PFSK-1 (cell line): ENCODE measurements at regions not wholly inside any gene's neighbourhood (a gene's known extent, or its start where the extent isn't known, plus 50 kb on each side); places are given as distances from the start of the nearest gene placed in this dataset.

Source experiments
- FOXP2 ChIP-seq: optimal IDR thresholded peaks from 2 replicates; pipeline ENCODE3; 2011; ENCODE audit warnings: borderline replicate concordance, control low read depth, inconsistent platforms; ENCODE audit not compliant: insufficient read depth; ENCODE audit errors: extremely low read length, extremely low read depth
- POLR2AphosphoS5 ChIP-seq: IDR thresholded peaks from 2 replicates; pipeline ENCODE4 v1.6.1; 2012; ENCODE audit warnings: low read depth, mild to moderate bottlenecking, control low read depth, low read length, moderate library complexity
- SIN3A ChIP-seq: IDR thresholded peaks from 2 replicates; pipeline ENCODE4 v1.6.1; 2012; ENCODE audit warnings: mild to moderate bottlenecking, low read length, moderate library complexity, borderline replicate concordance; ENCODE audit not compliant: insufficient read depth
- TAF1 ChIP-seq: IDR thresholded peaks from 2 replicates; pipeline ENCODE4 v1.6.1; 2012; ENCODE audit warnings: low read length, control low read depth, borderline replicate concordance; ENCODE audit not compliant: insufficient read depth
- TF ChIP-seq, protein P1 (sequence below), 2 experiments: IDR thresholded peaks; 2 replicates each; pipeline versions ENCODE4 v1.6.1 to v1.8.0; 2011 to 2012; ENCODE audit warnings: low read depth in 2 of 2, low read length in 2 of 2, control low read depth in 1 of 2, inconsistent platforms in 1 of 2, mild to moderate bottlenecking in 1 of 2, moderate library complexity in 1 of 2; ENCODE audit not compliant: insufficient read depth in 1 of 2

DNA sequence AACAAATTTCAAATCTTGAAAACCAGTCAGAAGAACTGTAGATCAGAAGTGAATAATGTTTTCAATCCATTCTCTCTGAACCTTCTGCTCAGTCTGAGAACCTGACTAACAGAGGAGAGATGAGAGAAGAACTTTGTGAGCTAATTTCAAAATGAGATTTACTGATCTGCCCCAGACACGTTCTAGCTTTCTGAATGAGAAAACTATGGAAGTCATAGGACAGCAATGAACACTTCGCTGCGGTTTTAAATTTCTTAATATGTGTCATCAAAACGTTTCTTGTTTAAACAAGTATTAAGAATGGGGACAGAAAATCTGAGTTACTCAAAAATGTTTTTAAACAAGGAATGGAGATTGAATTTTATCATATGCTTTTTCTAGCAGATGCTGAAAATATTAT, 66.6 kb upstream of the FAR2 start:
- no peak for TF ChIP-seq TAF1
- TF ChIP-seq FOXP2 = no peak
- no peak for TF ChIP-seq POLR2AphosphoS5
- TF ChIP-seq SIN3A = no peak
- TF ChIP-seq, protein P1, sequence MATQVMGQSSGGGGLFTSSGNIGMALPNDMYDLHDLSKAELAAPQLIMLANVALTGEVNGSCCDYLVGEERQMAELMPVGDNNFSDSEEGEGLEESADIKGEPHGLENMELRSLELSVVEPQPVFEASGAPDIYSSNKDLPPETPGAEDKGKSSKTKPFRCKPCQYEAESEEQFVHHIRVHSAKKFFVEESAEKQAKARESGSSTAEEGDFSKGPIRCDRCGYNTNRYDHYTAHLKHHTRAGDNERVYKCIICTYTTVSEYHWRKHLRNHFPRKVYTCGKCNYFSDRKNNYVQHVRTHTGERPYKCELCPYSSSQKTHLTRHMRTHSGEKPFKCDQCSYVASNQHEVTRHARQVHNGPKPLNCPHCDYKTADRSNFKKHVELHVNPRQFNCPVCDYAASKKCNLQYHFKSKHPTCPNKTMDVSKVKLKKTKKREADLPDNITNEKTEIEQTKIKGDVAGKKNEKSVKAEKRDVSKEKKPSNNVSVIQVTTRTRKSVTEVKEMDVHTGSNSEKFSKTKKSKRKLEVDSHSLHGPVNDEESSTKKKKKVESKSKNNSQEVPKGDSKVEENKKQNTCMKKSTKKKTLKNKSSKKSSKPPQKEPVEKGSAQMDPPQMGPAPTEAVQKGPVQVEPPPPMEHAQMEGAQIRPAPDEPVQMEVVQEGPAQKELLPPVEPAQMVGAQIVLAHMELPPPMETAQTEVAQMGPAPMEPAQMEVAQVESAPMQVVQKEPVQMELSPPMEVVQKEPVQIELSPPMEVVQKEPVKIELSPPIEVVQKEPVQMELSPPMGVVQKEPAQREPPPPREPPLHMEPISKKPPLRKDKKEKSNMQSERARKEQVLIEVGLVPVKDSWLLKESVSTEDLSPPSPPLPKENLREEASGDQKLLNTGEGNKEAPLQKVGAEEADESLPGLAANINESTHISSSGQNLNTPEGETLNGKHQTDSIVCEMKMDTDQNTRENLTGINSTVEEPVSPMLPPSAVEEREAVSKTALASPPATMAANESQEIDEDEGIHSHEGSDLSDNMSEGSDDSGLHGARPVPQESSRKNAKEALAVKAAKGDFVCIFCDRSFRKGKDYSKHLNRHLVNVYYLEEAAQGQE (IDR thresholded peaks at IDR 0.05; ENCODE audit: insufficient read depth in 1 of 2, low read depth in 2 of 2, low read length in 2 of 2) = no peak

DNA sequence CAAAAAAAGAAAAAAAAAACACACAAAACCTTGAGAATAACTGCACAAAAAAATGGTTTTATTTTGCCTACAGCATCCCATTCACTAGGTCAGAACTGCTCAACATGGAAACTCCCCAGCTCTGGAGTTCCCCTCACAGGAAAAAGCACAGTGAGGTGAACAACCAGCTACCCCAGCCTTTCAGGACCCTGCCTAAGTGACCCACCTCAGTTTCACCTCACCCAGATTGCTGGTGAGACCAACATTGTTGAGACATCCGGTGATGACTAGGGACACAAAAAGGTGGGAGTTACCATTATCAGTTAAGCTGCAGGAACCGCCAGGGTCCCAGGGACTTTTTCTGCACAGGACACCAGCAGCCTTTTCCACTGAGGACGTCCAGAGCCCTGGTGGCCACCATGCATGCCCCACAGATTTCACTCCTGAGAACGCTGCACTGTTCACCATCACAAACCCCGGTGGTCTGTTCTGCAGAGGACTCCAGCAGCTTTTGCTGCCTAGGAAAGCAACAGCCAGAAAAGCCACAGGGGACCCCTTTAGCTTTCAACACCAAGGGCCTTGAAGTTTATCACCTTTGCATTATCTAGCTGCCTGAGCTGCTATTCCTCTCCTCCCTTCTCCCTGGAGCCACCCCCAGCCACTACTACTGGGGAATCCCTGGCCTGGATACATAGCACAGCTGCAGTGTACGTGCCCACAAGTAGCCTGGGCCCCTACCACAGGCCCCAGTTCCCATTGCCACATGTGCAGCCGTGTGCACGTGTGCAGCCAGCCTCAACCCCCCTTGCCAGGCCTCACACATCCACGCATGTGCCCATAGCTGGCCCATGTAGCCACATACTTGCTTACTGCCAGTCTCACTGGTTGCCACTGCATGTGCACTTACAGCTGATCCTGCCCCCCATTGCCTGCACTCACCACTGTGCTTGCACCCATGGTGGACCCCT, 62.5 kb upstream of the FAR2 start:
- no peak for TF ChIP-seq FOXP2
- TF ChIP-seq TAF1 = no peak
- TF ChIP-seq SIN3A = no peak
- TF ChIP-seq, protein P1 (IDR thresholded peaks at IDR 0.05; ENCODE audit: insufficient read depth in 1 of 2, low read depth in 2 of 2, low read length in 2 of 2) = no peak
- no peak for TF ChIP-seq POLR2AphosphoS5

DNA sequence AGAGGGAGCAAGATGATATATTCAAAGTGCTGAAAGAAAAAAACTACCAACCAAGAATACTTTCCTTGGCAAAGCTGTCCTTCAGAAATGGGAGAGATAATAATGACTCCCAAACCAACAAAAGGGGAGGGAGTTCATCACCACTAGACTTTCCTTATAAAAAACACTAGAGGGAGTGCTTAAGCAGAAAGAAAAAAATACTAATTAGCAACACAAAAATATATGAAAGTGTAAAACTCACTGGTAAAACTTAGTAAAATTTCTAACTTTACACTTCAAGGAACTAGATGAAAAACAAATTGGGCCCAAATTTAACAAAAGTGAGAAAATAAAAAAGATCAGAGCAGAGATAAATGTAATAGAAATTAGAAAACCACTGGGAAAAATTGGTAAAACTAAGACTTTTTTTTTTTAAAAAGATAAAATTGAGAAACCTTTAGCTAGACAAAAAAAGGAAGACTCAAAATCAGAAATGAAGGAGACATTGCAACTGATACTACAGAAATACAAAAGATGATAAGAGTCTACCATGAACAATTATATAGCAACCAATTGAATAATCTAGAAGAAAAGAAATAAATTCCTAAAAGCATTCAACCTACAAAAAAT, 60.4 kb upstream of the FAR2 start:
- no peak for TF ChIP-seq FOXP2
- no peak for TF ChIP-seq SIN3A
- no peak for TF ChIP-seq TAF1
- TF ChIP-seq, protein P1 (IDR thresholded peaks at IDR 0.05; ENCODE audit: insufficient read depth in 1 of 2, low read depth in 2 of 2, low read length in 2 of 2) = no peak
- TF ChIP-seq POLR2AphosphoS5 = no peak
